Suppressor macrophage treated with lipopolysaccharide for 1 hour (primary cell): ENCODE measurements at regions not wholly inside any gene's neighbourhood (a gene's known extent, or its start where the extent isn't known, plus 50 kb on each side); places are given as distances from the start of the nearest gene placed in this dataset.
"Not testable (repeated sequence)": the region's sequence is repeated elsewhere in the genome, so short reads cannot be mapped to it uniquely, and the experiment has no call there.

ENCODE experiments used
- DNase-seq, 3 donors: peaks; one replicate each; pipeline ENCODE4 v3.0.0-alpha.2; 2020 to 2022

DNA sequence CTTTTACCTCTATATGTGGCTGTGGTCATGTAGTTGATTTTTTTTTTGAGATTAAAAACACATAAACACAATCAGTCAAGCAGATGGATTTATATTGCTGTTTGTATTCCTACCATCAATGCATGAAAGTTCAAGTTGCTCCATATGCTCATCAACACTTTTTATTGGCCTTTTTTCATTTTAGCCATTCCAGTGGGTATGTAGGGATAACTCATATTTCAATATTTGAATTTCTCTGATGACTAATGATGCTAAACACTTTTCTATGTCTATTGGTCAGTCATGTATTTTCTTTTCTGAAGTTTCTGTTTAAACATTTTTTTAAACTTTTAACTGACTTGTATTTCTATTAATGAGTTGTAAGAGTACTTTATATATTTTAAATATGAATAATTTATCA is 445.4 kb upstream of the RGMB start:
- DNase-seq = no peak

DNA sequence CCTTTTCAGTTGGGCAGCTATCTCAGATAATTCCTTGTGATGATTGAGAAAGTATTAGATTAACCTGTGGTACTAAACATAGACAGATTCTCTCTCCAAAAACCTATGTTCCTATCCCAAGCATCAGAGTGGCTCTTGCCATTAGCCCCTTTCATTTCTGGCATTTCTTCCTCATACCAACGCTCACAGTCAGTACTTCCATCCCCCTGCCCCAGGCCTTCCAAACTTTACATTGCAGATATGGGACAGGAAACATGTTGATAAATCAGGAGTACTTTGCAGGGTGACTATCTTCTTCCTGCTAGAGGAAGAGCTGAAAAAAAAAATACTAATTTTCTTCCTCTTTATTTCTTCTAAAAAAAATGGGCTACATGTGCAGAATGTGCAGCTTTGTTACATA is 442.6 kb upstream of the RGMB start:
- no peak for DNase-seq

DNA sequence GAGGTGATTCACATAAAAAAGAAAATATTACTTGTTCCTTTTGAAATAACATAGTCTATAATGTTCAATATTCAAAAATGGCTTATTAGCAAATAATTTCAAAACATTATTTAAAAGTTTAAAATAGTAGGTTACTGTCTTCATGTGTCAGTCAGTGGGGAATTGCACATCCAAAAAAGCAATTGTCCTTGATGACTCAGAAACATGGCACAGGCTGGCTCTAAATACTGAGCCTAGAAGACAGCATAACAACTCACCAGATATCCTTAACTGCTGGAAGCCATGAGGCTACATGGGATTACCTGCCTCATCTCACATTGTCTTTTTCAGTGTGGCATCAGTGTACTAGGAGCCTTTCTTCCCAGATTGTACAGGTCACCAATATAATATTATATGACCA is 439.5 kb upstream of the RGMB start:
- DNase-seq = no peak

DNA sequence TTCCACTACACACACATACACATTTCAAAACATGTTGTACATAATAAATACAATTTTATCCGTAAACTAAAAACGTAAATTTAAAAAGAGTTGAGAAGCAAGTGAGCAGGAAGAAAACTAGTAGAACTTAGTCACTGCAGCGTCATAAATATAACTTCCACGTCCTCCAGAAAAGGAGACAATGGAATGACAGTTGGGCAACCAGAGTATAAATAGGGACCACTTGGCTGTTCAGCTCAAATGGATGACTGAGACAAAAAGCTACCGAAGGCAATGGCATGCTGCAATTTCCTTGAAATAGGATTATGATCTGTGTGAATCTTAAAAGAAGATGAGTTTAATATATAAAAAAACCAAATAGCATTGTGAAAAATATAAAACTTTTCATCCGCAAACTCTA is 438.5 kb upstream of the RGMB start:
- no peak for DNase-seq

DNA sequence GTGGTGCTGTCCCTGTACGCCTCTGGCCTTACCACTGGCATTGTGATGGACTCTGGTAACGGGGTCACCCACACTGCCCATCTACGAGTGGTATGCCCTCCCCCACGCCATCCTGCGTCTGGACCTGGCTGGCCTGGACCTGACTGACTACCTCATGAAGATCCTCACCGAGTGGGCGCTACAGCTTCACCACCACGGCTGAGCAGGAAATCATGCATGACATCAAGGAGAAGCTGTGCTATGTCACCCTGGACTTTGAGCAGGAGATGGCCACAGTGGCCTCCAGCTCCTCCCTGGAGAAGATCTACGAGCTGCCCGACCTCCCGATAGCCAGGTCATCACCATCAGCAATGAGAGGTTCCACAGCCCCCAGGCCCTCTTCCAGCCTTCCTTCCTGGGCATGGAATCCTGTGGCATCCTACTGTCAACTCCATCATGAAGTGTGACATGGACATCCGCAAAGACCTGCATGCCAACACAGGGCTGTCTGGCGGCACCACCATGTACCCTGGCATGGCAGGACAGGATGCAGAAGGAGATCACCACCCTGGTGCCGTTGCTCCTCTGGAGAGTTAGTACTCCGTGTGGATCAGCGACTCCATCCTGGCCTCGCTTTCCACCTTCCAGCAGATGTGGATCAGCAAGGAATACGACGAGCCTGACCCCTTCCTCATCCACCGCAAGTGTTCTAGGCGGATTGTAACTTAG is 434.2 kb upstream of the RGMB start:
- no peak for DNase-seq

DNA sequence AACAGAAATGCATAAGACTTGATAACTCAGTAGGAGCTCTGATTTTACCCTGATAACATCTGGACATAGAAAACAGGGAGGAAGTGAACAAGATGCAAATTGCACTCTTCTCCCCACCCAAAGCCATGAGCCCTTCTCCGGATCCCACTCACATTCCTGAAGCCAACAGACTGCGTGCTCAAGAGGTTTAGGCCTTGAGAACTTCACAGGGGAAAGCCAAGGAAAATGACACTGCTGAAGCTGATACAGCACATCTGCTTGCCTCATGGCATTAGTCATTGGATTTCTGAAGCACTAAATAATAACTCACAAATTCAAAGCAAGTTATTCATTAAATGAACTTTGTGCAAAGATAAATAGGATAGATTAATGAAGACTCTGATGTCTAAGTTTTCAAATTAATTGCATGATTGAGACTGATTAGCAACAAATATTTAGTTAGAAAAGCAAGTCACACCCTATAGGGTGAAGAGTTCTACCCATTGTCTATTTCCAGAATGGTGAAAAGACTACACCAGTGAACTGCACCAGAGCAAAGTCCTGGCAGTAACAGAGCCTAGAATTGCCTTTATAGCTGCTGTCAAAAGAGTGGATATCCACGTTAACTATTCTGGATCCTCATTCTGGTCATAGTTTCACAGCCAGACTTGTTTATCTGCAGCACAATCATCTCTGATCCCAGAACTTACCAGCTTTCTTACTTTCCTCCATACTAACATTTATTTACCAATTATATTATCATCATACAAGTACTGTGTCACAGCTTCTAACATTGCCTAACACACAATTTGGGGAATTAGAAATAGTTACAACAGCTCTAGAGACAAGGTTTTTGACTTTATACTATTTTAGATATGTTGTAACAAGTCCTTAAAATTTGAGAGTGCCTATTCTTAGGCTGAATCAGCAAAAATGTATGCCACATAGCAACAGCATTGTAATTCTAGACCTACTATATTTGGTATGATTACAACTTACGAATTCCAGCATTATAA is 432.1 kb upstream of the RGMB start:
- DNase-seq = no peak

DNA sequence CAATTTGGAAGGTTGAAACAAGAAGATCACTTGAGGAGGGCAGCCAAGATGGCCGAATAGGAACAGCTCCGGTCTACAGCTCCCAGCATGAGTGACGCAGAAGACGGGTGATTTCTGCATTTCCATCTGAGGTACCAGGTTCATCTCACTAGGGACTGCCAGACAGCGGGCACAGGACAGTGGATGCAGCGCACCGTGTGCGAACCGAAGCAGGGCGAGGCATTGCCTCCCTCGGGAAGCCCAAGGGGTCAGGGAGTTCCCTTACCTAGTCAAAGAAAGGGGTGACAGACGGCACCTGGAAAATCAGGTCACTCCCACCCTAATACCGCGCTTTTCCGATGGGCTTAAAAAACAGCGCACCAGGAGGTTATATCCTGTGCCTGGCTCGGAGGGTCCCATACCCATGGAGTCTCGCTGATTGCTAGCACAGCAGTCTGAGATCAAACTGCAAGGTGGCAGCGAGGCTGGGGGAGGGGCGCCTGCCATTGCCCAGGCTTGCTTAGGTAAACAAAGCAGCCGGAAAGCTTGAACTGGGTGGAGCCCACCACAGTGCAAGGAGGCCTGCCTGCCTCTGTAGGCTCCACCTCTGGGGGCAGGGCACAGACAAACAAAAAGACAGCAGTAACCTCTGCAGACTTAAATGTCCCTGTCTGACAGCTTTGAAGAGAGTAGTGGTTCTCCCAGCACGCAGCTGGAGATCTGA is 430.4 kb upstream of the RGMB start:
- DNase-seq = not testable (repeated sequence)

DNA sequence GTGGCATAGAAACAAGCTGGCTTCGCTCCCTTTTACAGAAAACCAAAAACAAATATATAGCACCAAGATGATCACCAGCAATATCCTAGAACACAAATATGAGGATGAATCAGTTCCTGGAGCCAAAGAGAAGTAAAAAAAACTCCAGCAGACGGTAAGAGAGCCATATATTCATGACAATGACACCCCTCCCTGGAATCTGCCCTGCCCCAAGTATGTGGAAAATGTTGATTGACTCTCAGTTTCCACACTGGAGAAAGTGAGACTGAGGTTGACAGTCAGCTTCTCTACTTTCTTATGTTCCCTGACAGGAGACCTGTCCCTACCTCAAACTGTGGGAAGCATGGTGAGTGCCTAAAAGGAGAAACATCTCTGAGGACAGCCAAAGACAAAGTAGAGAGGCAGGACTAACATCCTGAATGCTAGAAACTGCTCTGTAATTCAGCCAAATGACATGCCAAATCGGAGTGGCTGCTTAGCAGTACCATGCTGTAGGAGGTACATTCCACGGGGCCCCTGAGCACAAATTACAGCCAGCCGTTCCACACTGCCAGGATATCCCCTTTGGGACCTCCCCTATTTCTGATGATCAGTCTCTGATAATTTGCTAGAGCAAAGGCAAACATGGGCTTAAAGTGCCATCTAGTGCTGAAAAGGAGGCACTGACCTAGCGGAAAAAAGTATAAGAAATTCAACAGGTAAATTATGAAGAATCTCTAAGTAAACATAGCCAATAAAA is 424.0 kb upstream of the RGMB start:
- peak in 1 of 3 donors; percentile 0 for DNase-seq

DNA sequence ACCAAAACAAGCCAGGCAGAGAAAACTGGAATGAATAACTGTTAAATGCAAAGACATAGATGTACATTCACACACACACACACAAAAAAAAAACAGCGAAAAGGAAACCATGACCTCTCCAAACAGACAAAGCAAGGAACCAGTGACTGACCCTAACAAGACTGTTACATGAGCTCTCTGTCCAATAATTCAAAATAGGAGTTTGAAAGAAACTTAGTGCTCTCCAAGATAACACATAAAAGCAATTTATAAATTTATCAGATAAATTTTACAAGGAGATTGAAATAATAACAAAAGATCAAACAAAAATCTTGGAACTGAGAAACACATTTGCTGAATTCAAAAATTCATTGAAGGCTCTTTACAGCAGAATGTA is 423.5 kb upstream of the RGMB start:
- no peak for DNase-seq

DNA sequence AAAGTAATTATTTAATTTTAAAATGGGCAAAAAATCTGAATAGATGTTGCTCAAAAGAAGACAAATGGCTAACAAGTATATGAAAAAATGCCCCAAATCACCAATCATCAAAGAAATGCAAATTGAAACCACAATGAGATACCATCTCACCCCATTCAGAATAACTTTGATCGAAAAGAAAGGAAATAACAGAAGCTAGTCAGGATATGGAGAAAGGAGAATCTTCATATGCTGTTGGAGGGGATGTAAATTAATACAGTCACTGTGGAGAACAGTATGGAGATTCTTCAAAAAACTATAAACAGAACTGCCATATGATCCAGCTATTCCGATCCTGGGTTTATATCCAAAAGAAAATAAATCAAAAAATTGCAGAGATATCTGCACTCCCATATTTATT is 418.5 kb upstream of the RGMB start:
- DNase-seq = no peak

DNA sequence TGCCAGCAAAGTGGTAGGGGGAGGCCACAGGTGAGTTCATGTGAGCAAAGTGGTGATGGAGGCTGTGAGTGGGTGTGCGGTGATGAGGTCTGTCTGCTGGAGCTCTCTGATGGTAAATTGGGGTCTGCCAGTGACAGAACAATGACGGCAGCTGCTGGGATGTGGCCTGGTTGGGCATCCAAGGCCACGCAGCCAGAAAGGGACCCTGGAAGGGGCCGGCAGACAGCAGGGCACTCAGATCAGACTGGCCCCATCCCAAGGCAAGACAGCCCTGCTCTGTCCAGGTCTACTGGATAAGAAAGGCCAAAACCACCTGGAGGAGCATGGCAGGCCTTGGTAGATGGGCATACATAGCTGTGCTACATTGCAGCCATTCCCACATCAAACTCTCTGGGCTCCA is 412.9 kb upstream of the RGMB start:
- DNase-seq = no peak

DNA sequence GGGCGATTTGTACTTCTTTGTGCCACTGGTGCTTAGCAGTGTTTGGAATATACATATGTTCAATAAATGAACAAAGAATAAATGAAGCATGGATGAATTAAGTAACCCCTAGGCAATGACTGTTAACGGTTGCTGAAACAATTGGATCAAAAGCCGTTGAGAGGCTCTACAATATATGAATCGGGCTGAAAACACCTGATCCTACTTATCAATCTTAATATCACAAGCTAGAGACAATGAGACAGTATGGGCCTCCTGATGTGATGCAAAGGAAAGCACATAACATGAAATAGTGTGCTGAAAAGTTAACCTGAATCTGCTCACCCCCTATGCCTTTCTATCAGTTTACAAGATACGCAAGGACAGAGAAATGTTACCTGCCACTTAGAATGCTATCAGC is 410.3 kb upstream of the RGMB start:
- no peak for DNase-seq

DNA sequence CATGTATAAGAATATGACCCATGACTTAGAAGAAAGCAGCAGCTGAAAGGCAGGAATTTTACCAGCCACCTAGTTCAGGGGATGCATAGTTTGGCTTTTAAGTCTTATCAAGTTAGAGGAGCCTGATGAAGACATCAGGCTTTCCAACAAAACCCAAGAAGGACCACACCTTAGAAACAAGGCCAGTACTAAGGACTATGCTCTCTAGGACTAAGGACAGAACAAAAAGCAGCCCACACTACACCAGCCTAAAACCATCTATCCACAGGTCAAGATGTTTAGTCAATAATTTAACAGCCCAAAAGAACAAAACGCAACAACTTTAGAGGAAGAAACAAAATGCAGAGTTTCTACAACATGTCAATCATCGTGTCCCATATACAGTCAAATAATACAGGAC is 408.9 kb upstream of the RGMB start:
- no peak for DNase-seq

DNA sequence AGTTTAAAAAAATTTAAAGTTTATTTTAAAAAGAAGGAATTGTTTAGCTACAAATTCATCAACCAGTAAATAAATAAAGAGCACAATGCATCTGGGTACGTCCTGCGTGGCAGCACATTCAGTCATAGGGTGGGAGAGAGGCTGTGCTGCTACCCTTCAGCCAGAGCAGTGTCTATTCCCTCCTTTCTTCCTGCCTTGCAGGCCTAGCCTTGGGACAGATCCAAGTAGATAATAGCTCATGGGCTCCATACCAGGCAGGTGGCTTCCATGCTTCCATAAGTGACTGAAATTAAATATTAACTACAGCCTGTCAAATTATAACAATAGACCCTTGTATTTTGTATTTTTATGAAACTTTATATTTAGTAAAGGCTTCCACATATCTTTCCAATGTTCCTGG is 408.3 kb upstream of the RGMB start:
- DNase-seq = no peak

DNA sequence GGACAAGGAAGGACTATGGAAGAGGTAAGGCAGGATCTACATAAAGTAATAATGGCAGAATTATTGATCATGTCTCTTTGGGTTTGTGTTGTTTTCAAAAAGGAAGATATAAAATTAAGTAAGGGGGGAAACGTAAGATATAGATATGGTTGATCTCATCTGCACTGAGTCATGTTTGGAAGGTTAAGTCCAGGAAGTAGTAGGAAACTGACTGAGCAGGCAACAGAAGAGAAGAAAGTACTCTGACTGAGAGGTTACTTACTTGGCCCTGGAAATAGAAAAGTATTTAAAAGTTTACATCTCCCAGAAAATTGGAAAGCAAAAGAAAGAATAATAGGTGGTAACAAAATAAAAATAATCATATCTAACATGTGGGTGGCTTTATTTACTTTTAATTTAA is 405.3 kb upstream of the RGMB start:
- DNase-seq = no peak

DNA sequence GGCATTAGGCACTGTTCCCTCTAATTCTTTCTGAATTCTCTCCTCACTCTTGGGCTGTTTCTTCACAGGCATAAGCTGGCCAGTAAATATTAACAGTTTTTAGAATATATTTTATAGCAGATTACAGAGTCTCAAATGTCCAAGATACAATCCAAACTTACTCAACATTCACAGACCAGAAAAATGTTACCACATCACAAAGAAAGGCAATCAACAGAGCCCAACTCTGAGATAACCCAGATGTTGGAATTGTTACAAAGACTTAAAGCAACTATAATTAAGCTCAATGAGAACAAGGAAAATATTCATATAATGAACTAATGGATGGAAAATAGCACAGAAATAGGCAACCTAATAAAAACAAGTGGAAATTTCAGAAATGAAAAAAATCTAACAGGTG is 401.1 kb upstream of the RGMB start:
- DNase-seq = no peak

DNA sequence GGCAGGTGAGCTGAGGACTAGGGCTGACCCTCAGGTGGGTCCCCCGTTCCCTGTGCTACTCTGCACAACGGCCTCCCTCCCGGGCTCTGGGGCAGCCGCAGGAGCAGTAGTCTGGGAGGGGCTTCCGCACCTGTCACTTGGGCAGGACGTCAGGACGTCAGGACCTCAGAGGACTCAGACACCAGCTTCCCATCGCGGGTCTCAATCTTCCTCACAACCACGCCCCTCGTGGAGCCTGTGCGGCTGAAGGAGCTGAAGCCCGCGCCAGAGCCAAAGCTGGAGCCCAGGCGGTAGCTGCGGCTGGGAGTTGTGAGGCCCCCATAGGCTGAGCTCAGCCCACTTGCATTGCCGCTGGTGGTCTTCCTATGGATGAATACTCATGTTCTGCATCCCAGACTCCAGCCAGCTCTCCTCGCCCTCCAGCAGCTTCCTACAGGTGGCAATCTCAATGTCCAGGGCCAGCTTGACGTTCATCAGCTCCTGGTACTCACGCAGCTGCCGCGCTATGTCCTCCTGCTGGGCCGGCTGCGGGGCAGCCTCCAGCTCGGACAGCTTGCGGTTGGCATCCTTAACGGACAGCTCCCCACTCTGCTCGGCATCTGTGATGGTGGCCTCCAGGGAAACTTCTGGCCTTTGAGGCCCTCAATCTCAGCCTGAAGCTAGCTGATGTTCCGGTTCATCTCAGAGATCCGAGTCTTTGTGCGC is 381.4 kb upstream of the RGMB start:
- DNase-seq = no peak

DNA sequence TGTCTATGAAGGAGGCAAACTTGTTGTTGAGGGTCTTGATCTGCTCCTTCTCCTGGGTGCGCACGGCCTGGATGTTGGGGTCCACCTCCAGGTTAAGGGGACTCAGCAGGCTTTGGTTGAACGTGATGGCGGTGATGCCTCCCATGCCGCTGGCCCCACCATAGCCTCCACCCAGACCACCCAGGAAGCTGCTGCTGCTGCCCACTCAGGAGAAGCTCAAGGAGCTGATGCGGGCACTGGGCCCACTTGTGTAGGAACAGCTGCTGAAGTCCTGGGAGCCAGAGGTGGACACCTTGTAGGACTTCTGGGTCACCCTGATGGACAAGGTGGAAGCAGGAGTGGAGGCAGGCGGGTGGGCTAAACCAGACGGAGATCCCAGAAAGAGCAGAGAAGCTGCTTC is 380.3 kb upstream of the RGMB start:
- DNase-seq = not testable (repeated sequence)

DNA sequence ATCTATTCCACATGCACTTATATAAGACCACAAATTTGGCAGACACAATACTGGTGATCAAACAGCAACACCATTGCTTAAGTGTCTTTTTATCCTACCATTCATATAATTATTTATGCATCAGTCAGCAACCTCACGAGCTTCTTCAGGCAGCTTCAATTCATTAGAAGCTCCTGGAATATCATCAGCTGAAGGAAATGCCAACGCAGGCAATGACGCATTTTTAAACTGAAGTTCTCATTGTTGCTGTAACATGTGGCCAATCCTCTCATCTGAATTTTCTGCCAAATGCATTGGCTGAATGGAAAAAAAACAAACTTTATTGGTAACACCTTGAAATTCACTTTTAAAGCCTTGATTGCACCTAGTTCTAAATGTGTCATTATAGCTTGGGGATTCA is 376.4 kb upstream of the RGMB start:
- DNase-seq = no peak

DNA sequence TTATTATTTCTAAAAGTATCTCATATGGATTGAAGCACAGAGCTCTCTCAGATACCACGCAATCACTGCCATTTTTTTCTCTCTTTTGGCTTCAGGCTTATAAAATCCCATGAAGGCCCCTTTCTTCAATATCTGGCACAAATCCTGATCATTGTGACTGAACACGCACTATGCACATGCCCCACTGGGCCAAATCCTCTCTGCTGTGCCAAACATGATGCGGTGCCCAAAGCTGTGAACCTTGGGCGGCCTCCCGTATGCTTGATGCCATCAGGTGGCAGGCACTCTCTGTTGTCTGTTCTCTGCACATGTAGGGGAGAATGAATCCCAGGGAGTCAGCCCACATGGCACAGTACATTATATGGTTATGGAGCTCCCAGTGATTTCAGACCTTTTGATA is 375.0 kb upstream of the RGMB start:
- no peak for DNase-seq

DNA sequence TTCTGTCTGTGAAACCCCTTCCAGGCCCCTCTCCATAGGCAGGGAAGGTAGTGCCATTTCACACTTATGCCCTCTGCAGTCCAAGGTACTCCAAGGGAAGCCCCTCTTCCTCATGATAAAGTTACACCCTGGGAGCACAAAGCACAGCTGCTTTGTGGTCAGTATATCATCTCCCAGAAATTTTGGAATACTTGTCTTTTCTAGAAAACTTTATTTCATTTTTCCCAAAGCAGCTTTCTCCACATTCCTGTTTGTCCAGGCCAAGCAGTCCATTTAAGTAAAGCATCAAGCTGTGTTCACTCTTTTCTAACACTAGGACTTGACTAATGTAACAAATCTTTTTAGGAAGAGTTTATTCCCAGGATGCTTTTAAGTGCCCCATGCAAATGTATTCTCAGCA is 371.8 kb upstream of the RGMB start:
- no peak for DNase-seq

DNA sequence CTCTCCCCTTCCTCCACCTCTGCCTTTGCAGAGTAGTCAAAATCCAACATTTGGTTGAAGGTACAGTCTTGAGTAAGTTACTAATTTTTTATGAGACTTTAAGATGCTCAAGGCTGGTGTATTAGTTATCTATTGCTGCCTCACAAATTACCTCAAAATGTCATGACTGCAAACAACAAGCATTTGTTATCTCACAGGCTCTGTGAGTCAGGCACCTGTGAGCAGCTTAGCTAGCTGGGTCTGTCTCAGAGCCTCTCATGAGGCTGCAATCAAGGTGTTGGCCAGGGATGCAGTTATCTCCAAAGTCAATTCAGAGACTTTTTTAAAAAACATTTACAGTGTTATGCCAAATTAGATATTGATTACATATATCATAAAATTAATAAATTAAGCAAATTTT is 371.3 kb upstream of the RGMB start:
- DNase-seq = no peak
